Stimulated activated CD4-positive, alpha-beta T cell treated with anti-CD3 and anti-CD28 coated beads, Interleukin-4, amount 100 ng/mL, for 1 hour (primary cell): ENCODE measurements at regions not wholly inside any gene's neighbourhood (a gene's known extent, or its start where the extent isn't known, plus 50 kb on each side); places are given as distances from the start of the nearest gene placed in this dataset.

Source experiments
- DNase-seq: peaks from one replicate; pipeline ENCODE4 v3.0.0-alpha.2; 2020

GRCh38 chr11:115556984-115557383 is 52.8 kb upstream of the CADM1 start:
- DNase-seq: no peak

- no peak for DNase-seq
Observed at GRCh38 chr11:115555336-115556090, 51.3 kb upstream of the CADM1 start.
